A673 (cell line): ENCODE measurements at regions not wholly inside any gene's neighbourhood (a gene's known extent, or its start where the extent isn't known, plus 50 kb on each side); places are given as distances from the start of the nearest gene placed in this dataset.

Source experiments
- BruUV-seq: library from RNA; stranded (reverse); fragments of 400-500 nt; replicated peaks from 2 replicates; lab custom pipeline; 2021; lab: Mats Ljungman, UMichigan
- CTCF ChIA-PET: fragments of 300-600 bp; sonication (Branson Sonifier 250); formaldehyde crosslinking; loops from one replicate; lab custom pipeline; 2022; ENCODE audit warnings: antibody characterized with exemption; lab: Charles Lee
- POLR2A ChIA-PET: fragments of 300-600 bp; sonication (Branson Sonifier 250); formaldehyde crosslinking; loops from one replicate; lab custom pipeline; 2022; ENCODE audit warnings: antibody characterized with exemption; ENCODE audit not compliant: low non-redundant PET; lab: Charles Lee
- DNase-seq: peaks from one replicate; pipeline ENCODE4 v3.0.0-alpha.2; 2015; ENCODE audit warnings: low spot score
- H3K27ac ChIP-seq: fragments of 200-600 bp; sonication (generic); 2 replicates; pipeline ENCODE4 v1.5.1; 2016; ENCODE audit warnings: mixed run types, low read depth, mild to moderate bottlenecking, mixed read lengths, antibody characterized with exemption, low read length; ENCODE audit not compliant: poor library complexity, severe bottlenecking
- H3K27me3 ChIP-seq: fragments of 200-600 bp; sonication (generic); replicated peaks from 2 replicates; pipeline ENCODE4 v1.6.1; 2017; ENCODE audit warnings: mixed run types, low read depth, mild to moderate bottlenecking, mixed read lengths, antibody characterized with exemption, low read length; ENCODE audit not compliant: insufficient read depth, poor library complexity
- H3K36me3 ChIP-seq: fragments of 200-600 bp; sonication (generic); 2 replicates; pipeline ENCODE4 v1.6.1; 2016; ENCODE audit warnings: mixed run types, mild to moderate bottlenecking, mixed read lengths, antibody characterized with exemption, low read length; ENCODE audit not compliant: insufficient read depth, poor library complexity, severe bottlenecking
- H3K4me1 ChIP-seq: fragments of 200-600 bp; sonication (generic); 2 replicates; pipeline ENCODE4 v1.6.1; 2017; ENCODE audit warnings: mixed run types, mild to moderate bottlenecking, mixed read lengths, antibody characterized with exemption, low read length; ENCODE audit not compliant: insufficient read depth, poor library complexity, severe bottlenecking
- H3K4me3 ChIP-seq: fragments of 200-600 bp; sonication (generic); 2 replicates; pipeline ENCODE4 v1.5.1; 2016; ENCODE audit warnings: low read depth, mixed run types, mild to moderate bottlenecking, mixed read lengths, low read length; ENCODE audit not compliant: poor library complexity, severe bottlenecking
- H3K9me3 ChIP-seq: fragments of 200-600 bp; sonication (generic); 2 replicates; pipeline ENCODE4 v1.6.1; 2016; ENCODE audit warnings: mixed run types, low read depth, mild to moderate bottlenecking, mixed read lengths, antibody characterized with exemption, low read length; ENCODE audit not compliant: poor library complexity, severe bottlenecking
- CTCF ChIP-seq: fragments of 300-800, 200-600 bp; sonication (generic); conservative IDR thresholded peaks from 2 replicates; pipeline ENCODE4 v1.5.1; 2017; ENCODE audit warnings: low read depth, mild to moderate bottlenecking, antibody characterized with exemption, low read length, moderate library complexity, mixed read lengths
- EZH2 ChIP-seq: fragments of 200-600 bp; sonication (generic); IDR thresholded peaks from 2 replicates; pipeline ENCODE4 v1.6.1; 2017; ENCODE audit warnings: borderline replicate concordance, low read depth, mild to moderate bottlenecking, mixed read lengths, antibody characterized with exemption, low read length; ENCODE audit not compliant: poor library complexity, severe bottlenecking
- intact Hi-C: fragments of 100-400 bp; cut with micrococcal nuclease; formaldehyde crosslinking; loops from one replicate; pipeline ENCODE4 v1.10.0; 2022; ENCODE audit not compliant: unreplicated experiment

GRCh38 chr12:60066655-60067054 lies 470.8 kb downstream of the SLC16A7 start:
- H3K4me3 ChIP-seq = no peak overlapping the region
- no peaks in the 10 kb centered on the region for H3K27me3 ChIP-seq
- no peaks in the 10 kb centered on the region for H3K4me1 ChIP-seq
- no peaks in the 10 kb centered on the region for H3K9me3 ChIP-seq
- no peak overlapping the region for H3K27ac ChIP-seq
- intact Hi-C loops = no loop called here
- no peaks in the 10 kb centered on the region for H3K36me3 ChIP-seq
- CTCF ChIA-PET = no interaction called here
- DNase-seq = no peak
- POLR2A ChIA-PET = no interaction called here
- TF ChIP-seq EZH2 (no peak), CTCF (no peak)
- no TSS peak for BruUV-seq

- POLR2A ChIA-PET = no interaction called here
- intact Hi-C loops = no loop called here
- no peaks in the 10 kb centered on the region for H3K27me3 ChIP-seq
- H3K4me3 ChIP-seq = no peak overlapping the region
- BruUV-seq = no TSS peak
- DNase-seq = no peak
- no peaks in the 10 kb centered on the region for H3K9me3 ChIP-seq
- no peak overlapping the region for H3K27ac ChIP-seq
- no peaks in the 10 kb centered on the region for H3K36me3 ChIP-seq
- no peak for TF ChIP-seq CTCF
- no peak for TF ChIP-seq EZH2
- CTCF ChIA-PET = no interaction called here
- no peaks in the 10 kb centered on the region for H3K4me1 ChIP-seq
Measured at GRCh38 chr12:60070552-60070951, 474.7 kb downstream of the SLC16A7 start.

GRCh38 chr12:60071759-60072191 lies 475.9 kb downstream of the SLC16A7 start:
- DNase-seq = no peak
- intact Hi-C loops = no loop called here
- BruUV-seq = no TSS peak

More at GRCh38 chr12:60071759-60072191, 475.9 kb downstream of the SLC16A7 start:
- TF ChIP-seq CTCF = no peak
- TF ChIP-seq EZH2 = no peak
- CTCF ChIA-PET = no interaction called here
- Histone ChIP-seq H3K36me3 (no peaks in the 10 kb centered on the region), H3K27me3 (no peaks in the 10 kb centered on the region), H3K9me3 (no peaks in the 10 kb centered on the region), H3K4me1 (no peaks in the 10 kb centered on the region), H3K27ac (no peak overlapping the region), H3K4me3 (no peak overlapping the region)
- POLR2A ChIA-PET = no interaction called here
